Right atrium auricular region (tissue), 2 donors: ENCODE measurements at regions not wholly inside any gene's neighbourhood (a gene's known extent, or its start where the extent isn't known, plus 50 kb on each side); places are given as distances from the start of the nearest gene placed in this dataset.
A peak's percentile ranks its signal among the peaks of the same experiment; 100 is the strongest.

Experiments
- DNase-seq: peaks from one replicate; pipeline ENCODE4 v3.0.0-alpha.2; 2019; ENCODE audit warnings: low spot score
- H3K27ac ChIP-seq, 2 donors: fragments of 200-600 bp; sonication (generic); 1 replicate in 1 of 2; 2 replicates in 1 of 2; pipeline ENCODE4 v1.5.1; 2016 to 2019
- H3K27me3 ChIP-seq, 2 donors: fragments of 200-600 bp; sonication (generic); one replicate each; pipeline versions ENCODE4 v1.5.1 to v1.6.0; 2017 to 2019
- H3K36me3 ChIP-seq: fragments of 200-600 bp; sonication (generic); one replicate; pipeline ENCODE4 v1.5.1; 2016
- H3K4me1 ChIP-seq, 2 donors: fragments of 200-600 bp; sonication (generic); one replicate each; pipeline versions ENCODE4 v1.5.1 to v1.6.0; 2017 to 2019
- H3K4me3 ChIP-seq, 2 donors: fragments of 200-600 bp; sonication (generic); 1 replicate in 1 of 2; 2 replicates in 1 of 2; pipeline ENCODE4 v1.5.1; 2017 to 2019; ENCODE audit warnings: mild to moderate bottlenecking in 1 of 2, moderate library complexity in 1 of 2
- H3K9me3 ChIP-seq, 2 donors: fragments of 200-600 bp; sonication (generic); one replicate each; pipeline ENCODE4 v1.5.1; 2019
- TF ChIP-seq, protein P1 (sequence below), 2 donors: fragments of 200-600 bp; sonication (generic); IDR thresholded peaks; one replicate each; pipeline ENCODE4 v1.5.1; 2019; ENCODE audit warnings: antibody characterized with exemption in 2 of 2

DNA sequence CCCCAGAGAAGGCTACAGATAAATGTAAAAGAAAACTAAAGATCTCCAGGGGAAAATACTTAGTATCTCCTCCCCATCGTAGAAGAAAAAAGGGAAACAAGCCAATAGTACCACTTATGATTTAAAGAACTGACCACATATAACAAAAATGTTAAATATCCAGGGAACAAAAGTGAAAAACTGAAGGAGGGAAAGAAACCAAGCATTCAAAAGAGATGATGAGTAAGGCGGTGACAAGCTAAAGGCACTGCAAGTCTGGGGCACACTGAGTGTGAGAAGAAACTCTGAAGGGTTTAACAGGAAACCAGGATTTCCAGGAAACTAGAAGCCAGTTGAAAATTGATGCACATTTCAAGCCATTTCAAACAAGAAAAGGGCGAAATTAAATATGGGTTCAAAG is 226.3 kb downstream of the AHR start:
- H3K27ac ChIP-seq: peak overlapping the region in 1 of 2 donors; percentile 41

DNA sequence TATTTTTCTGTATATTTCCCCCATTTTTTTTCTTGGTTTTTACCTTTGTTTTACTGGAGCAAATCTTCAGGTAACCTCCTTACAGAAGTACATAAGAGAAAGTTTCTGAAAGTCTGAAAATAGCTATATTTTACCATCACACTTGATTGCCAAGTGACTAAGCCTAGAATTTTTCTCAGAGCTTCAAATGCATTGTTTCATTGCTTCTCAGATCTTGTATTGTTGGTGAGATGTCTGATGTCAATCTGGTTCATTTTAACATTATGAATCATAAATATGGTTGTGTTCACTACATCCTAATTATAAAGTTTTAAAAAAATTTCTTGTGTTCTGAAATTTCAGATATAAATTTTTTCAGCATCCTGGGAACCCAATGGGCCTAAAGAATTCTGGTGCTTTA is 228.2 kb downstream of the AHR start:
- no peak overlapping the region for H3K27ac ChIP-seq
- no peak for DNase-seq

More for the DNA sequence above, 226.3 kb downstream of the AHR start:
- Histone ChIP-seq H3K9me3 (no peaks in the 10 kb centered on the region), H3K27me3 (no peaks in the 10 kb centered on the region), H3K4me3 (no peak overlapping the region), H3K36me3 (no peaks in the 10 kb centered on the region), H3K4me1 (peaks cover 0 to 12% of the 10 kb centered on the region in 2 donors)
- TF ChIP-seq, protein P1, sequence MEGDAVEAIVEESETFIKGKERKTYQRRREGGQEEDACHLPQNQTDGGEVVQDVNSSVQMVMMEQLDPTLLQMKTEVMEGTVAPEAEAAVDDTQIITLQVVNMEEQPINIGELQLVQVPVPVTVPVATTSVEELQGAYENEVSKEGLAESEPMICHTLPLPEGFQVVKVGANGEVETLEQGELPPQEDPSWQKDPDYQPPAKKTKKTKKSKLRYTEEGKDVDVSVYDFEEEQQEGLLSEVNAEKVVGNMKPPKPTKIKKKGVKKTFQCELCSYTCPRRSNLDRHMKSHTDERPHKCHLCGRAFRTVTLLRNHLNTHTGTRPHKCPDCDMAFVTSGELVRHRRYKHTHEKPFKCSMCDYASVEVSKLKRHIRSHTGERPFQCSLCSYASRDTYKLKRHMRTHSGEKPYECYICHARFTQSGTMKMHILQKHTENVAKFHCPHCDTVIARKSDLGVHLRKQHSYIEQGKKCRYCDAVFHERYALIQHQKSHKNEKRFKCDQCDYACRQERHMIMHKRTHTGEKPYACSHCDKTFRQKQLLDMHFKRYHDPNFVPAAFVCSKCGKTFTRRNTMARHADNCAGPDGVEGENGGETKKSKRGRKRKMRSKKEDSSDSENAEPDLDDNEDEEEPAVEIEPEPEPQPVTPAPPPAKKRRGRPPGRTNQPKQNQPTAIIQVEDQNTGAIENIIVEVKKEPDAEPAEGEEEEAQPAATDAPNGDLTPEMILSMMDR (IDR thresholded peaks at IDR 0.05): no peak
- no peak for DNase-seq

DNA sequence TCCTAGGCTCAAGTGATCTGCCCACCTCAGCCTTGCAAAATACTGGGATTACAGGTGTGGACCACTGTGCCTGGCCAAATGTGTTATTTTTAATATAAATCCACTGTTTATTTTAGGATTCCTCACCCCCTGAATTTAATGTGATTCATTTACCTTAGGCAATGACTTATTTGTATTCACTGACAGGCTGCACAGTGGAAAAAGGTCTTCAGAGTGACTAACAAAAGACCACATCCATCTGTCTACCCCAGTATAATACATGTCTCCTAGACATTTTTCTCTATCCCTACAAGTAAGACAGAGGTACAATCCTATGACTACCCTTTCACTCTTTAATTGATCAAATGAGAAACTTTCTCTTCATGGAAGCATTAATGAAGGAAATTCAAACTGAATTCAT is 230.2 kb downstream of the AHR start:
- H3K27ac ChIP-seq: no peak overlapping the region
- no peaks in the 10 kb centered on the region for H3K36me3 ChIP-seq
- no peaks in the 10 kb centered on the region for H3K4me1 ChIP-seq
- H3K9me3 ChIP-seq: no peaks in the 10 kb centered on the region
- no peaks in the 10 kb centered on the region for H3K27me3 ChIP-seq
- no peak overlapping the region for H3K4me3 ChIP-seq
- DNase-seq: no peak
- TF ChIP-seq, protein P1 (IDR thresholded peaks at IDR 0.05): no peak

More for the DNA sequence above, 228.2 kb downstream of the AHR start:
- no peaks in the 10 kb centered on the region for H3K4me1 ChIP-seq
- no peaks in the 10 kb centered on the region for H3K9me3 ChIP-seq
- H3K4me3 ChIP-seq: no peak overlapping the region
- no peaks in the 10 kb centered on the region for H3K27me3 ChIP-seq
- TF ChIP-seq, protein P1 (IDR thresholded peaks at IDR 0.05): no peak
- H3K36me3 ChIP-seq: no peaks in the 10 kb centered on the region

DNA sequence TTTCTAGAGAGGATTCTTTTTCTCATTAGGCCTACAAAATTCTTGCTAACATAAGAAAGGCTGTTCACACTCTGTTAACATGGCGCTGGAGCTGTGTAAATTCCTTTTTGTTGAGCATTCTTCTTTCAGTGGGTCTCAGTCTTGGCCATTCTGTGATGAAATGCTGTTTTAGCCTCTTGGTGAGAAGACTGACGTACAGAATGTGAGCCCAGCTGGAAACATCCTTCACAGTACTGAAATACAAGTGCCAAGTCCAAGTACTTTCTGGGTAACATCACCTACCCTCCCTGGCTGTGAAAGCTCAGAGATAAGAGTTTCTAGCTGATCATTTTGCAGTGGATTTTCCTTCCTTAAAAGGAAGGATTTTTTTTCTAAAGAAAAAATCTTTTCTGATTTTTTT is 231.8 kb downstream of the AHR start:
- no peak for DNase-seq
- Histone ChIP-seq H3K27me3 (no peaks in the 10 kb centered on the region), H3K36me3 (no peaks in the 10 kb centered on the region), H3K9me3 (no peaks in the 10 kb centered on the region), H3K4me1 (no peaks in the 10 kb centered on the region), H3K4me3 (no peak overlapping the region), H3K27ac (no peak overlapping the region)
- TF ChIP-seq, protein P1 (IDR thresholded peaks at IDR 0.05): no peak

DNA sequence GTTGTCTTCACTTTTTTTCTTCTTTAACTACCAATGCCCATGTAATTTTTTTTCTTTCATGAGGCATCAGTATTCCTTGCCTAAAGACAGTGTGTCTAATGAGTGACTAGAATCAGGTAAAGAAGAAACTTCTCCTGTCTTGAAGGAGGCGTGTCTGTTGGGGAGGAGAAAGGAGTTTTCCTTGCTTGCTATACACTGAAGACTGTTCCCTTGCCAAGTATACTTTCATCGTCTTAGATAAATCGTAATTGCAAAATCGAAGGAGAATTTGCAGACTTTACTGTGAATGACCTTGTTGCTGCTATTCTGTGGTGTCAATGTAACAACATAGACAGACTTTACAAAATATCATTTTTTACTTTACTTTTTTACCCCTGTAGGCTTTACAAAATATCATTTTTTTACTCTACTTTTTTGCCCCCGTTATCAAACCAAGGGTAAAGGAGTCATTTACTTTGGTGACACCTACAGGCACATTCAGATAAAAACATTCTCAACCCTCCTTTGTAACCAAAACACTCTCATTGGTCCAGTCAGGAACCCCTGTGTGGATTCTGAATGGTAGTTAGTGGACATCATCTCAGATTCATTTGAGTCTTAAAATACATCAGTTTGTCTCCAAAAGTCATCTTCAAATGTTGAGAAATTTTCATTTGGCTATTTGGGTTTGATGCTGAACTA is 232.4 kb downstream of the AHR start:
- H3K36me3 ChIP-seq: no peaks in the 10 kb centered on the region
- TF ChIP-seq, protein P1 (IDR thresholded peaks at IDR 0.05): peak in 1 of 2 donors; percentile 49
- no peaks in the 10 kb centered on the region for H3K27me3 ChIP-seq
- no peaks in the 10 kb centered on the region for H3K9me3 ChIP-seq
- no peak overlapping the region for H3K4me3 ChIP-seq
- DNase-seq: no peak
- no peaks in the 10 kb centered on the region for H3K4me1 ChIP-seq
- no peak overlapping the region for H3K27ac ChIP-seq
